Fibroblast of lung (primary cell): ENCODE measurements at regions not wholly inside any gene's neighbourhood (a gene's known extent, or its start where the extent isn't known, plus 50 kb on each side); places are given as distances from the start of the nearest gene placed in this dataset.

Experiments used
- DNase-seq, 2 donors: peaks; one replicate each; pipeline versions ENCODE4 v3.0.0 to v3.0.0-alpha.2; 2010; ENCODE audit warnings: low read depth in 2 of 2
- H2AFZ ChIP-seq: 2 replicates; pipeline ENCODE4 v1.5.1; 2012; ENCODE audit warnings: low read length, control low read depth, inconsistent platforms
- H3K27ac ChIP-seq: 2 replicates; pipeline ENCODE4 v1.5.1; 2011; ENCODE audit warnings: low read length, control low read depth; ENCODE audit not compliant: insufficient read depth
- H3K27me3 ChIP-seq: 2 replicates; pipeline ENCODE4 v1.5.1; 2011; ENCODE audit warnings: mild to moderate bottlenecking, low read length; ENCODE audit not compliant: control insufficient read depth, insufficient read depth
- H3K36me3 ChIP-seq: 2 replicates; pipeline ENCODE4 v1.5.1; 2011; ENCODE audit warnings: low read length; ENCODE audit not compliant: control insufficient read depth, insufficient read depth
- H3K4me1 ChIP-seq: 2 replicates; pipeline ENCODE4 v1.5.1; 2011; ENCODE audit warnings: low read length; ENCODE audit not compliant: control insufficient read depth, insufficient read depth; ENCODE audit errors: extremely low read depth
- H3K4me2 ChIP-seq: 2 replicates; pipeline ENCODE4 v1.5.1; 2011; ENCODE audit warnings: low read length, control low read depth; ENCODE audit not compliant: insufficient read depth; ENCODE audit errors: extremely low read depth
- H3K4me3 ChIP-seq, 4 experiments: fragments of 200-600 bp in 1 of 4; sonication (generic) in 1 of 4; replicated peaks in 1 of 4; 2 replicates each; pipeline ENCODE4 v1.5.1; 2011 to 2016; ENCODE audit warnings: low read length in 4 of 4, low read depth in 3 of 4, mild to moderate bottlenecking in 3 of 4, control low read depth in 2 of 4, inconsistent platforms in 1 of 4, mixed read lengths in 1 of 4; ENCODE audit not compliant: insufficient read depth in 1 of 4; ENCODE audit errors: control extremely low read depth in 1 of 4
- H3K79me2 ChIP-seq: 2 replicates; pipeline ENCODE4 v1.5.1; 2012; ENCODE audit warnings: mild to moderate bottlenecking, low read length, inconsistent platforms; ENCODE audit not compliant: control insufficient read depth, insufficient read depth
- H3K9ac ChIP-seq: 2 replicates; pipeline ENCODE4 v1.5.1; 2011; ENCODE audit warnings: mild to moderate bottlenecking, low read length, control low read depth; ENCODE audit not compliant: insufficient read depth
- H3K9me3 ChIP-seq: 2 replicates; pipeline ENCODE4 v1.5.1; 2012; ENCODE audit warnings: low read depth, low read length; ENCODE audit not compliant: control insufficient read depth, insufficient read depth
- H4K20me1 ChIP-seq: 2 replicates; pipeline ENCODE4 v1.5.1; 2011; ENCODE audit warnings: low read length; ENCODE audit not compliant: control insufficient read depth, insufficient read depth; ENCODE audit errors: extremely low read depth
- EZH2 ChIP-seq: IDR thresholded peaks from 2 replicates; pipeline ENCODE4 v1.5.1; 2012; ENCODE audit warnings: low read length, control low read depth, mild to moderate bottlenecking; ENCODE audit errors: missing control alignments
- TF ChIP-seq, protein P1 (sequence below), 2 donors: IDR thresholded peaks in 1 of 2; conservative IDR thresholded peaks in 1 of 2; 1 replicate in 1 of 2; 2 replicates in 1 of 2; pipeline ENCODE4 v1.5.1; 2011 to 2012; ENCODE audit warnings: low read length in 2 of 2, control low read depth in 1 of 2, inconsistent platforms in 1 of 2, low read depth in 1 of 2, mild to moderate bottlenecking in 1 of 2

DNA sequence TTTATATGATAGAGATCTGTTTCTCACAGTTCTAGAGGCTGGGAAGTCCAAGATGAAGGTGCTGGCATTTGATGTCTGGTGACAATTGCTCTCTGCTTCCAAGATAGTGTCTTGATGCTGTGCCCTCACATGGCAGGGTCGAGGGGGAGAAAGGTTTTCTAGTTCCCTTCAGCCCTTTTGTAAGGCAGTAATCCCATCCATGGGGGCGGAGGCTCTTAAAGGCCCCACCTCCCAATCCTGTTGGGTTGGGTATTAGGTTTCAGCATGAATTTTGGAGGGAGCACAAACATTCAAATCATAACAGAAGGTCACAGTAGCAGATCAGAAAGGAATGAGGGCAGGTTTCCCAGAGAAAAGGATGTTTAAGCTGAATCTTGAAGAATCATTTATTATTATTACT lies 601.7 kb upstream of the ZNF717 start:
- H3K4me3 ChIP-seq, result no peak overlapping the region
- H3K4me2 ChIP-seq, result no peak overlapping the region
- no peaks in the 10 kb centered on the region for H3K27me3 ChIP-seq
- no peaks in the 10 kb centered on the region for H4K20me1 ChIP-seq
- no peak overlapping the region for H3K9ac ChIP-seq
- no peaks in the 10 kb centered on the region for H3K36me3 ChIP-seq
- TF ChIP-seq EZH2, result no peak
- TF ChIP-seq, protein P1, sequence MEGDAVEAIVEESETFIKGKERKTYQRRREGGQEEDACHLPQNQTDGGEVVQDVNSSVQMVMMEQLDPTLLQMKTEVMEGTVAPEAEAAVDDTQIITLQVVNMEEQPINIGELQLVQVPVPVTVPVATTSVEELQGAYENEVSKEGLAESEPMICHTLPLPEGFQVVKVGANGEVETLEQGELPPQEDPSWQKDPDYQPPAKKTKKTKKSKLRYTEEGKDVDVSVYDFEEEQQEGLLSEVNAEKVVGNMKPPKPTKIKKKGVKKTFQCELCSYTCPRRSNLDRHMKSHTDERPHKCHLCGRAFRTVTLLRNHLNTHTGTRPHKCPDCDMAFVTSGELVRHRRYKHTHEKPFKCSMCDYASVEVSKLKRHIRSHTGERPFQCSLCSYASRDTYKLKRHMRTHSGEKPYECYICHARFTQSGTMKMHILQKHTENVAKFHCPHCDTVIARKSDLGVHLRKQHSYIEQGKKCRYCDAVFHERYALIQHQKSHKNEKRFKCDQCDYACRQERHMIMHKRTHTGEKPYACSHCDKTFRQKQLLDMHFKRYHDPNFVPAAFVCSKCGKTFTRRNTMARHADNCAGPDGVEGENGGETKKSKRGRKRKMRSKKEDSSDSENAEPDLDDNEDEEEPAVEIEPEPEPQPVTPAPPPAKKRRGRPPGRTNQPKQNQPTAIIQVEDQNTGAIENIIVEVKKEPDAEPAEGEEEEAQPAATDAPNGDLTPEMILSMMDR (conservative IDR thresholded peaks at IDR 0.05 in 1 of 2, IDR thresholded peaks at IDR 0.05 in 1 of 2; ENCODE audit: low read depth in 1 of 2, low read length in 2 of 2), result no peak
- no peaks in the 10 kb centered on the region for H3K79me2 ChIP-seq
- no peaks in the 10 kb centered on the region for H3K9me3 ChIP-seq
- H3K4me1 ChIP-seq, result no peaks in the 10 kb centered on the region
- no peak overlapping the region for H3K27ac ChIP-seq
- H2AFZ ChIP-seq, result no peak overlapping the region
- DNase-seq, result no peak

DNA sequence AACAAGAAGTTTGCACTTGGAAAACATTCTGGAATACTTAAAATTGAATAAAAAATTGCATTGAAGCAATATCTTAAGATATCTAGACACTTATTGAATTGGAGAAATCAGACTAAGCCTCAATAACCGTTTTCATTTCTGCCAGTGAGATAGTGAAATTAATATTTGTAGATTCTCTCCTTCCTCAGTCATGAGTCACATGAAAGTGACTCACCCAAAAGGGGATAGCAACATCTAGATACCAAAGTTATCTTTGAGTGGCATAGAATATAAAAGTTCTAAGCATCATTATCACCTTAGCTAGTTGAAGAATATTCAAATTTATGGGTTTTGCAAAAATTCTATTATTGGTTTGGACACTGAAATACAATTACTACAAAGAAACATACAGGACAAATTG lies 614.8 kb upstream of the ZNF717 start:
- DNase-seq, result peak; percentile 3 to 42
- Histone ChIP-seq H3K27ac (no peak overlapping the region), H3K4me2 (no peak overlapping the region)

DNA sequence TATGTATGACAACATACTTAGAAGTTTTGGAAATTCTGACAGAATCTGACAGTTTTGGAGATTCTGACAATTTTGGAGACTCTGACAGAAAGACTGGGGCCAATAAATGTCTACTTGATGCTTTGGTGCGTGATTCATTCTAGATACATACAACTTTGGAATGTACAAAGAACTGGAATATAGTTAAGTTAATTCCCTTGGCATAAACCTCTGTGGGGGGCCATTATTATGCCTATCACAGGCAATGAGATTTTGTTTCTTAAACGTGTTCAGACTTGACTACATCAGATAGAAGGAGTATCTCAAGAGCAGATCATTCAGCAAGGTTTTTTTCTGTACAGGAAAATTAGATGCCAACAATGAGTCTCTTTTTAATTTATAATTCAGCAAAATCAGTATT lies 617.6 kb upstream of the ZNF717 start:
- no peak overlapping the region for H3K4me2 ChIP-seq
- H3K4me1 ChIP-seq, result no peaks in the 10 kb centered on the region
- H4K20me1 ChIP-seq, result no peaks in the 10 kb centered on the region
- TF ChIP-seq EZH2, result no peak
- TF ChIP-seq, protein P1 (conservative IDR thresholded peaks at IDR 0.05 in 1 of 2, IDR thresholded peaks at IDR 0.05 in 1 of 2; ENCODE audit: low read depth in 1 of 2, low read length in 2 of 2), result no peak
- no peak for DNase-seq
- H3K27ac ChIP-seq, result no peak overlapping the region
- no peak overlapping the region for H3K9ac ChIP-seq
- no peak overlapping the region for H3K4me3 ChIP-seq
- no peaks in the 10 kb centered on the region for H3K27me3 ChIP-seq
- no peaks in the 10 kb centered on the region for H3K9me3 ChIP-seq
- H3K36me3 ChIP-seq, result no peaks in the 10 kb centered on the region
- H2AFZ ChIP-seq, result no peak overlapping the region
- no peaks in the 10 kb centered on the region for H3K79me2 ChIP-seq

More for the DNA sequence above, 614.8 kb upstream of the ZNF717 start:
- H3K79me2 ChIP-seq, result no peaks in the 10 kb centered on the region
- H3K27me3 ChIP-seq, result no peaks in the 10 kb centered on the region
- no peaks in the 10 kb centered on the region for H3K9me3 ChIP-seq
- no peaks in the 10 kb centered on the region for H3K36me3 ChIP-seq
- no peaks in the 10 kb centered on the region for H3K4me1 ChIP-seq
- H4K20me1 ChIP-seq, result no peaks in the 10 kb centered on the region
- no peak overlapping the region for H3K9ac ChIP-seq
- TF ChIP-seq, protein P1 (conservative IDR thresholded peaks at IDR 0.05 in 1 of 2, IDR thresholded peaks at IDR 0.05 in 1 of 2; ENCODE audit: low read depth in 1 of 2, low read length in 2 of 2), result no peak
- TF ChIP-seq EZH2, result no peak
- H2AFZ ChIP-seq, result no peak overlapping the region
- H3K4me3 ChIP-seq, result no peak overlapping the region
